Endothelial cell of umbilical vein (primary cell): ENCODE measurements at regions not wholly inside any gene's neighbourhood (a gene's known extent, or its start where the extent isn't known, plus 50 kb on each side); places are given as distances from the start of the nearest gene placed in this dataset.

Experiments used
- CTCF ChIP-seq, 2 donors: IDR thresholded peaks; 1 replicate in 1 of 2; 2 replicates in 1 of 2; pipeline ENCODE4 v1.5.1; 2011; ENCODE audit warnings: low read length in 2 of 2, mild to moderate bottlenecking in 2 of 2, moderate library complexity in 2 of 2, control low read depth in 1 of 2, inconsistent platforms in 1 of 2, low read depth in 1 of 2; ENCODE audit not compliant: insufficient read depth in 1 of 2; ENCODE audit errors: extremely low read depth in 1 of 2
- EZH2 ChIP-seq: IDR thresholded peaks from 2 replicates; pipeline ENCODE4 v1.6.1; 2012; ENCODE audit warnings: borderline replicate concordance, low read depth, mild to moderate bottlenecking, moderate library complexity, low read length, inconsistent platforms; ENCODE audit not compliant: severe bottlenecking
- FOS ChIP-seq: IDR thresholded peaks from 2 replicates; pipeline ENCODE4 v1.6.1; 2011; ENCODE audit warnings: mild to moderate bottlenecking, low read length, moderate library complexity, borderline replicate concordance; ENCODE audit not compliant: insufficient read depth
- JUN ChIP-seq: IDR thresholded peaks from 2 replicates; pipeline ENCODE4 v1.6.1; 2011; ENCODE audit warnings: borderline replicate concordance, low read depth; ENCODE audit not compliant: insufficient read length, insufficient read depth
- MAX ChIP-seq: IDR thresholded peaks from 2 replicates; pipeline ENCODE4 v1.6.1; 2011; ENCODE audit not compliant: insufficient read depth, insufficient read length
- MYC ChIP-seq: IDR thresholded peaks from one replicate; pipeline ENCODE4 v1.6.1; 2011; ENCODE audit warnings: mild to moderate bottlenecking, low read depth, low read length
- POLR2A ChIP-seq: IDR thresholded peaks from 2 replicates; pipeline ENCODE4 v1.6.1; 2012; ENCODE audit warnings: low read depth, mild to moderate bottlenecking, control low read depth, low read length
- POLR2AphosphoS5 ChIP-seq: IDR thresholded peaks from 2 replicates; pipeline ENCODE4 v1.6.1; 2012; ENCODE audit warnings: low read depth, mild to moderate bottlenecking, control low read depth, low read length, moderate library complexity; ENCODE audit not compliant: insufficient read depth

GRCh38 chr17:15101175-15101574 lies 164.0 kb downstream of the PMP22 start:
- TF ChIP-seq CTCF (IDR thresholded peaks at IDR 0.05; ENCODE audit: extremely low read depth in 1 of 2, insufficient read depth in 1 of 2, low read depth in 1 of 2, low read length in 2 of 2) (no peak), EZH2 (no peak), POLR2A (no peak), MYC (no peak), FOS (no peak), MAX (no peak), POLR2AphosphoS5 (no peak), JUN (no peak)
